CD4-positive, alpha-beta T cell treated with Interferon alpha-2 for 1 hour (primary cell): ENCODE measurements at regions not wholly inside any gene's neighbourhood (a gene's known extent, or its start where the extent isn't known, plus 50 kb on each side); places are given as distances from the start of the nearest gene placed in this dataset.

ENCODE experiments used
- DNase-seq, 2 donors: peaks; one replicate each; pipeline ENCODE4 v3.0.0-alpha.2; 2020 to 2022

DNA sequence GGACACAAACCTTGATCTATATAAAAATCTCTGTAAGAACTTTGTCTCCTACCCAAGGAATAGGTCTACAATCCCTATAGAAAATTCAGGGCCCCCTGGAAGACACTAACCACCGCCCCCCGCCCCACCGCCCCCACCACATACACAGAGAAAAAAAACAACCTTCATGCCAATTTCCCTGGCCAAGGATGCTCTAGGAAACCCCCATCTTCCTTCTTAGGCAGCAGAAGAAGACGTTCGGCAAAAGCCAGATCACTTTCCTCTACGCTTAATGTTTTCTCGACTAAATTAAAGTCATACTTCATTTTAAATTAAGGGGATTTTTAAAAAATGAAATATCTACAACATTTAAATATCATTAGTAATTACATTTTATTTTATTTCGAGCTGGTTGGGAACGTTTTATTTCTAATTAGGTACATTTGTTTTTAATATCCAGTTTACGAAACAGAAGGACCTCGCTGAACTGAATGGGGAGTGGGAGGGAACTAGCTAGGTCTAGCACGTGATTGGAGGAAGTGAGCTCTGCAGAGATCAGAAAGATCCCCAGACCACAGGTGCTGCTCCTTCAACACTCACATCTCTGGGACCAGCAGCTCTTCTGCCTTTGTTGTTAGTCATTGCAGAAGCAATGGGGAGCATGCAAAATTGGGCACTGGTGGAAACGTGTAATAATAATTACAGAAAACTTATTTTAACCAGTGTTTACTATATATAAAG is 472.3 kb downstream of the MN1 start:
- DNase-seq, result no peak

DNA sequence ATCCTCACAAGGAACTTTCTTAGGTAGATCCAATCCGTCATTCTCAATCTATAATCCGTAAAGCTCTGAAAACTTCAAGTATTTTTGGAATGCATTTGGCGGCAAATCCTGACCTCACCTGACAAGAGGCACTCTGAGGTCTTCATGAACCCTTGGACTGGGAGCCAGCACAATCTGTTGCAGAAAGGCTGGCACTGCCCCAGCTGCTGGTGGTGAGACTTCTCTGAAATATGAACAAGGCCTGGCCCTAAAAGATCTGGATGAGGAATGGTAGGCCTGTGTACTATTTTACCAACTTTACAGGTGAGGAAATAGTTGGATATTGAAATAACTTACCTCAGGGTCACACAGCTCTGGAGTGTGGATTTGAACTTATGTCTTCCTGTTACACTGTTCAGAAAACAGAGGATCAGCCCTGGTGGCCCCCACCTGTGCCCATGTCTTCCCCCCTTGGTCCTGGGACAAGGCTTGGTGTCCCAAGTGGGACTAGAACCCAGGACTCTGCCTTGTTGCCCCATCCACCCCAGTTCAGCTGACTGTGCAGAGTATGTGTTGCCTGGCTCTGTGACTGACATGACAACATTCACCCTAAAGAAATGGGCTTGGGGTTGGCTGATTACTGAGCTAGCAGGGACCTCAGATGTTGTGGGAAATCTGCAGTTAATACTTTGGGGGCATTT is 471.4 kb downstream of the MN1 start:
- DNase-seq, result no peak

GRCh38 chr22:27331526-27332281 is 469.9 kb downstream of the MN1 start:
- DNase-seq, result no peak

DNA sequence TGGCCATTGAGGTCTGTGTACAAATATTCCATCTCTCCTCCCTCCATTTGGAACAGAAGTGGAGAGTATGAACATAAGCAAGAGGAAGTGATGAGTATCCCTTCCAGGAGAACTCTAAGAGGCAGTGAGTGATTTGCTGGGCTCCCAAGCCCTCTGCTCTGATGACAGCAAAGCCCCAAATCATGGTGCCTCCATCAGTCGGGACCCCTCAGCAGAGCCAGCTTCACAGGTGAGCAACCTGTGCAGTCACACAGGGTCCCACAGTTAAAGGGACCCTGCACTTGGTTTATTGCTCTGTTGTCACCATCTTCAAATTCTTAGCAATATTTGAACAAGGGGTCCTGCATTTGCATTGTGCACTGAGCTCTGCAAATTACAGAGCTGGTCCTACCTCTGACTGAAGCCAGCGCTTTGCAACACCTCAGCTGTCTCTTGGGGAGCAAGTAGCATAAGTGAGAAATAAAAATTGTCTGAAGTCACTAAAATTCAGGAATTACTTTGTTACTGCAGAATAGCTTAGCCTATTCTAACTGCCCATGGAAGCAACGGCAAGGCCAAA is 466.4 kb downstream of the MN1 start:
- no peak for DNase-seq

- DNase-seq, result no peak
These were observed 465.1 kb downstream of the MN1 start for GRCh38 chr22:27336151-27337090.

GRCh38 chr22:27337676-27338075 is 463.9 kb downstream of the MN1 start:
- DNase-seq, result no peak

- DNase-seq, result no peak
These were observed 461.5 kb downstream of the MN1 start for GRCh38 chr22:27340047-27340446.

DNA sequence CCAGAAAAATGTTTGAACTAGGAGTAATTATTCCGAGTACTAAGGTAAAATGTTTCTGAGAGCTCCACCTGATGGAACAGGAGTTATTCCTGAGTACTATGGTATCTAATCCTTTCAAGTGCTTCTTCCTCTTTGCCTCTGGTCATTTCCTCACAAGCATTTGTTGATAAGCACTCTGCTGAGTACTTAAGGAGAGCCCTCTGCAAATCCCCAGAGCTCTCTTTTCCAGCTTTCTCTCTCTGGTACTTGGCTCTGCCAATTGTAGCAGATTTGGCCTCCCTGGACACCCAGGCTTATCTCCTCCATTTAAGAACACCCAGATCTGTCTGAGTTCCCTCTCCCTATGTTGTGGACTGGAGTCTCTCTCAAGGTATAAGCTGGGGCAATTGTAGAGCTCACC is 457.0 kb downstream of the MN1 start:
- no peak for DNase-seq

DNA sequence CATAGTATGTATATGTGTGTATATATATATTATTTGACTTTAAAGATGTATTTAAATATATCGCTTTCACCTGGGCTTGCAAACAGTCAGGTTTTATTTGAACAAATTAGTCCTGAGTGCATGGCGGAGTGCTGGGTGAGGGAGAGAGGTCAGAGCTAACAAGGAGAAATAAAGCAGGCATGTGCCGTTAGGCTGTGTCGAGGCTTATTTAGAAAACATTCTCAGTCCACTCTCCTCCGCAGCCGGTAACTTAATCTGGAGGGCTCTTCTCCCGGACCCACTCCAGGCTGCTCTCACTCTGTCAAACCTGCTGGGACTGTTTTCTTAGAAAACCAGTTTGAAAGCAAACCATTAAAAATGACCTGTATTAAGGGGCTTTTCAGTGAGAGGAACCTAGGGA is 455.9 kb downstream of the MN1 start:
- DNase-seq, result no peak

GRCh38 chr22:27347951-27348350 is 453.6 kb downstream of the MN1 start:
- no peak for DNase-seq

- DNase-seq, result no peak
These were observed 452.9 kb downstream of the MN1 start for GRCh38 chr22:27348634-27349033.

- DNase-seq, result no peak
These were observed 452.1 kb downstream of the MN1 start for GRCh38 chr22:27349456-27349855.

DNA sequence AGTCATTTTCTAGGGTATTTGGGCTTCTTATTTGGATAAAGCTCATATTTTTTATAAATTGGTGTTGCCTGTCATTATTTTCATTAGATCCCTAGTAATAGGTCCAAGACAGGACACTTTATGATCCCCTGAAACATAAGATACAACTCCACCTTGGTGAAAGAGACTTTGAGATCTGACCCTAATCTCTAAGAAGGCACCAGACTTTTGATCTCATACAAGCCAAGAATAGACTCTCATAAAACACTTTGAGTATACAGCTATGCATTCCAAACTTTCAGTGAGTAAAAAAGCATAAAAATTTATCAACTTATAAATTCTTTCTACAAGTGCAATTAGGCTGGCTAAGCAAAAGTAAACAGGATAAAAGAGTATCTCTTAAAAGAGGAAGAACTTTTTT is 451.2 kb downstream of the MN1 start:
- DNase-seq, result no peak

DNA sequence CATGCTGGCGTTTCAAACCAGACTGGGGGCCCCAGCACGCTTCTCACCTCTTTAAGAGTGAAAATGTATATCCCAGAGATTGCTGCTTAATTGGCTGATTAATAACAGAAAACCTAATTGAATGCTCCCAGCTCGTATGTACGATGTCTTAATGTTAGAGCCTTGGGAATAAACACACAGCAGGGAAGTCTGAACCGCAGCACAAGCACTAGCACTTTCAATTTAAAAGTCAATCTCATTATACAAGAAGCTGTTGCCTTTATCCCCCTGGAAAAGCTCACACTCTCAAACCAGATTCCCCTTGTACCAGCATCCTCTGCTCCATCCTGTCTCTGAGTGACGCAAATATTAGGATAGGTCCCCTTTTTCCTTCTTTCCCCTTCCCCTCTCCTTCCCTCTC is 449.1 kb downstream of the MN1 start:
- no peak for DNase-seq

GRCh38 chr22:27358096-27358870 is 443.3 kb downstream of the MN1 start:
- no peak for DNase-seq

DNA sequence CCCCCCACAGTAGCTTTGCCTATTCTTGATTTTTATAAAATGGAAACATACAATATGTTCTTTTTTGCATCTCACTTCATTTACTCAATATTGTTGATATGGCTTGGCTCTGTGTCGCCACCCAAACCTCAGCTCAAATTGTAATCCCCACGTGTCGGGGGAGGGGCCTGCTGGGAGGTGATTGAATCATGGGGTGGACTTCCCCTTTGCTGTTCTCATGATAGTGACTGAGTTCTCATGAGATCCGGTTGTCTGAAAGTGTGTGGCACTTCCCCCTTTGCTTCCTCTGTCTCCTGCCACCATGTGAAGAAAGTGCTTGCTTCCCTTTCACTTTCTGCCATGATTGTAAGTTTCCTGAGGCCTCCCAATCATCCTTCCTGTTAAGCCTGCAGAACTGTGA is 431.3 kb downstream of the MN1 start:
- DNase-seq, result no peak

DNA sequence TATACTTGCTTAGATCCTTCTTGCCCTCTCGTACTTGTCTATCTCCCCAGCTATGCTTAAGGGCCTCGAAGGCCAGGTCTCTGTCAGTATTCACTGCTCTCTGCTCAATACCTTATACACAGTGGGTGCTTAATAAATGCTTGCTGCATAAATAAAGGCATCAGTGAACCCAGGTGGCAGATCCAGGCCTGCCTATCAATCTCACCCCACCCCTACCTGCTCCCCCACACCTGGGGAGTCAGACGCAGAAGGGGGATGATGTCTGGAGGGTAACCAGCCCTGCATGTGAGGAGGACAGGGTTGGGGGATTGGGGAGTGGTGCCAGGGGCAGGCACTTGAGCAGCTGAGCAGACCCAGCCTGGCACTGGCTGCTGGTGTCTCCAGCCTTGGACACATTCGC is 430.6 kb downstream of the MN1 start:
- DNase-seq, result no peak

DNA sequence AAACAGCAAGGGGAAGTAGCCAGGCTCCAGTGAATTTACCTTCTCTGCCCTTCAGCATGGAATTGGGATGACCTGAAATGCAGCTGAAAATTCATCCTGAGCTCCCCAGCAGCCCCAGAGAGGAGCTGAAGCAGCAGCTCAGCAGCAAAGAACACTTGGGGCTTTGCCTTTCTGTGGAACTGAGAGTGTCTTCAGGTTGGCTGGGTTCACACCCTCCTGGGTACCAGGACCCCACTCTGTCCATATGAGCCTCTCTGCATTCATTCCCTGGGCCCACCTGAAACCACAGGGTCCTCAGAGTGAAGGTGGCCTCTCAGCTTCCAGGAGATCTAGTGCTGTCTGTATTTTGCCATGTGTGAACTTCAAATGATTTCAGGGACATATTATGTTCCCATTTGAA is 429.2 kb downstream of the MN1 start:
- DNase-seq, result no peak

DNA sequence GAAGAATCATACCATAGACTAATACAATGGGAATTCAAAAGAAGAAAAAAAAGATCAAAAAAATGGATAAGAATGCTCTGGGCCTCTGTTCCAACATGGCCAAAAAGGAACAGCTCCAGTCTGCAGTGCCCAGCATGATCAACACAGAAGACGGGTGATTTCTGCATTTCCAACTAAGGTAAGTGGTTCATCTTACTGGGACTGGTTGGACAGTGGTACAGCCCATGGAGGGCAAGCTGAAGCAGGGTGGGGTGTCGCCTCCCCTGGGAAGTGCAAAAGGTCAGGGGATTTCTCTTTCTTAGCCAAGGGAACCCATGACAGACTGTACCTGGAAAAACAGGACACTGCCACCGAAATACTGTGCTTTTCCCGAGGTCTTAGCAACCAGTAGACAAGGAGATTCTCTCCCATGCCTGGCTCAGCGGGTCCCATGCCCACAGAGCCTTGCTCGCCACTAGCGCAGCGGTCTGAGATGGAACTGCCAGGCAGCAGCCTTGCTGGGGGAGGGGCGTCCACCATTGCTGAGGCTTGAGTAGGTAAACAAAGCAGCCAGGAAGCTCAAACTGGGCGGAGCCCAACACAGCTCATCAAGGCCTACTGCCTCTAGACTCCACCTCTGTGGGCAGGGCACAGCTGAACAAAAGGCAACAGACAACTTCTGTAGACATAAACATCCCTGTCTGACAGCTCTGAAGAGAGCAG is 428.4 kb downstream of the MN1 start:
- no peak for DNase-seq

GRCh38 chr22:27377501-27378295 is 423.9 kb downstream of the MN1 start:
- no peak for DNase-seq
